HepG2 (cell line): ENCODE measurements at regions not wholly inside any gene's neighbourhood (a gene's known extent, or its start where the extent isn't known, plus 50 kb on each side); places are given as distances from the start of the nearest gene placed in this dataset.

Experiments used
- ATAC-seq: fragments of 200-7000 bp; cut with Tn5 transposase; 3 replicates; pipeline ENCODE4 v1.9.1; 2020; ENCODE audit warnings: mild to moderate bottlenecking, moderate library complexity
- BruUV-seq: library from RNA; stranded (reverse); fragments of 400-500 nt; replicated peaks from 2 replicates; lab custom pipeline; 2021; lab: Mats Ljungman, UMichigan
- CTCF ChIA-PET: fragments of 300-600 bp; formaldehyde crosslinking; extraction: SDS; loops from one replicate; lab custom pipeline; 2021; ENCODE audit warnings: low total read pairs, inconsistent platforms, low intra/inter-chr PET ratio; lab: Yijun Ruan, JAX
- POLR2A ChIA-PET: fragments of 350-600 bp; sonication (Branson Sonifier 250); formaldehyde crosslinking; loops from one replicate; lab custom pipeline; 2020; ENCODE audit warnings: antibody characterized with exemption, inconsistent platforms; lab: Yijun Ruan, JAX
- DNase-seq: peaks from one replicate; pipeline ENCODE4 v3.0.0-alpha.2; 2015; ENCODE audit warnings: low spot score
- FAIRE-seq: peaks from 3 replicates; lab custom pipeline; 2011; peaks lifted over from hg19 to GRCh38; lab: Jason Lieb, UNC
- H2AFZ ChIP-seq: one replicate; pipeline ENCODE4 v1.6.1; 2011; ENCODE audit warnings: low read length, inconsistent platforms
- H3K27ac ChIP-seq: fragments of 300-600 bp; 3 replicates; pipeline ENCODE4 v1.8.0; 2011; ENCODE audit warnings: mixed run types, mild to moderate bottlenecking, mixed read lengths, low read length, inconsistent platforms; ENCODE audit not compliant: insufficient read depth; ENCODE audit errors: extremely low read length
- H3K27me3 ChIP-seq, 2 experiments: fragments of 200-600 bp in 1 of 2; 2 replicates in 1 of 2; 3 replicates in 1 of 2; pipeline versions ENCODE4 v1.6.0 to v1.8.0; 2011; ENCODE audit warnings: low read length in 2 of 2, mild to moderate bottlenecking in 2 of 2, moderate library complexity in 2 of 2, inconsistent platforms in 1 of 2; ENCODE audit not compliant: insufficient read depth in 2 of 2, control insufficient read depth in 1 of 2
- H3K36me3 ChIP-seq, 2 experiments: fragments of 200-600 bp in 1 of 2; replicated peaks in 1 of 2; 2 replicates in 1 of 2; 3 replicates in 1 of 2; pipeline versions ENCODE4 v1.5.1 to v1.8.0; 2011; ENCODE audit warnings: low read length in 2 of 2, inconsistent platforms in 1 of 2; ENCODE audit not compliant: insufficient read depth in 2 of 2, control insufficient read depth in 1 of 2
- H3K4me1 ChIP-seq: 2 replicates; pipeline ENCODE4 v1.5.1; 2012; ENCODE audit warnings: low read length, inconsistent platforms; ENCODE audit not compliant: insufficient read depth
- H3K4me2 ChIP-seq: 2 replicates; pipeline ENCODE4 v1.6.0; 2011; ENCODE audit warnings: low read depth, low read length, inconsistent platforms
- H3K4me3 ChIP-seq, 3 experiments: fragments of 200-600 bp in 1 of 3; sonication (generic), shearing (Covaris generic) in 1 of 3; replicated peaks in 1 of 3; 2 replicates each; pipeline ENCODE4 v1.5.1; 2011 to 2016; ENCODE audit warnings: low read length in 3 of 3, inconsistent platforms in 2 of 3, low read depth in 2 of 3, mild to moderate bottlenecking in 2 of 3, control low read depth in 1 of 3, mixed read lengths in 1 of 3; ENCODE audit not compliant: insufficient read depth in 1 of 3
- H3K79me2 ChIP-seq: one replicate; pipeline ENCODE4 v1.6.1; 2011; ENCODE audit warnings: low read length, inconsistent platforms; ENCODE audit not compliant: insufficient read depth
- H3K9ac ChIP-seq: 2 replicates; pipeline ENCODE4 v1.6.0; 2011; ENCODE audit warnings: mild to moderate bottlenecking, low read depth, low read length, inconsistent platforms; ENCODE audit not compliant: insufficient read depth
- H3K9me3 ChIP-seq: 2 replicates; pipeline ENCODE4 v1.5.1; 2012; ENCODE audit warnings: mild to moderate bottlenecking, low read length
- H4K20me1 ChIP-seq: 2 replicates; pipeline ENCODE4 v1.6.0; 2011; ENCODE audit warnings: inconsistent platforms, mild to moderate bottlenecking, low read length, moderate library complexity; ENCODE audit not compliant: insufficient read depth
- BCL6 ChIP-seq: IDR thresholded peaks from 2 replicates; pipeline ENCODE4 v1.6.1; 2016; ENCODE audit warnings: missing genetic modification reagents, missing compliant biosample characterization
- CC2D1A ChIP-seq: sonication (generic); formaldehyde crosslinking; IDR thresholded peaks from 2 replicates; pipeline ENCODE4 v1.8.1; 2023; ENCODE audit warnings: mild to moderate bottlenecking, missing genetic modification reagents
- GATA4 ChIP-seq: sonication (generic); IDR thresholded peaks from 2 replicates; pipeline ENCODE4 v1.6.1; 2016; ENCODE audit warnings: antibody characterized with exemption, low read depth, borderline replicate concordance
- HNRNPK ChIP-seq: fragments of 200-400 bp; formaldehyde crosslinking; IDR thresholded peaks from 2 replicates; pipeline ENCODE4 v1.6.1; 2018; ENCODE audit warnings: low read length, low read depth, moderate library complexity, mild to moderate bottlenecking; ENCODE audit not compliant: poor library complexity, severe bottlenecking
- KDM3A ChIP-seq: IDR thresholded peaks from 2 replicates; pipeline ENCODE4 v1.6.1; 2018; ENCODE audit warnings: low read depth, missing compliant biosample characterization
- MAF1 ChIP-seq: sonication (generic); formaldehyde crosslinking; IDR thresholded peaks from 2 replicates; pipeline ENCODE4 v1.5.0; 2020; ENCODE audit warnings: missing genetic modification reagents, borderline replicate concordance
- MTF2 ChIP-seq: sonication (generic); formaldehyde crosslinking; IDR thresholded peaks from 2 replicates; pipeline ENCODE4 v1.5.0; 2020; ENCODE audit warnings: missing genetic modification reagents, borderline replicate concordance
- PHF5A ChIP-seq: IDR thresholded peaks from one replicate; pipeline ENCODE4 v1.6.1; 2018; ENCODE audit warnings: low read depth, missing genetic modification reagents; ENCODE audit not compliant: unreplicated experiment
- POLR2A ChIP-seq, 2 experiments: IDR thresholded peaks; 2 replicates each; pipeline ENCODE4 v1.6.1; 2011; ENCODE audit warnings: low read depth in 2 of 2, low read length in 2 of 2, mild to moderate bottlenecking in 1 of 2, moderate library complexity in 1 of 2; ENCODE audit not compliant: insufficient read depth in 1 of 2
- ZNF276 ChIP-seq: sonication (generic); formaldehyde crosslinking; IDR thresholded peaks from 2 replicates; pipeline ENCODE4 v1.4.0; 2020; ENCODE audit warnings: mild to moderate bottlenecking, low read depth, missing genetic modification reagents
- ZNF414 ChIP-seq: sonication (generic); formaldehyde crosslinking; IDR thresholded peaks from 2 replicates; pipeline ENCODE4 v1.5.0; 2020; ENCODE audit warnings: missing genetic modification reagents
- in situ Hi-C: cut with HindIII; loops from 2 replicates; pipeline ENCODE4 v1.10.0; 2017; ENCODE audit warnings: low pct_unique_long_range_greater_than_20kb; ENCODE audit not compliant: extremely low pct_ligation_motif_present
- intact Hi-C: fragments of 100-400 bp; cut with micrococcal nuclease; formaldehyde crosslinking; loops from one replicate; pipeline ENCODE4 v1.10.0; 2022; ENCODE audit not compliant: unreplicated experiment
- TF ChIP-seq, protein P1 (sequence below): sonication (generic); formaldehyde crosslinking; IDR thresholded peaks from 2 replicates; pipeline ENCODE4 v1.5.0; 2020; ENCODE audit warnings: missing genetic modification reagents
- TF ChIP-seq, protein P2 (sequence below): IDR thresholded peaks from 2 replicates; pipeline ENCODE4 v1.6.1; 2018; ENCODE audit warnings: missing genetic modification reagents
- TF ChIP-seq, protein P3 (sequence below): sonication (generic); formaldehyde crosslinking; IDR thresholded peaks from 2 replicates; pipeline ENCODE4 v1.5.1; 2020; ENCODE audit warnings: mild to moderate bottlenecking, missing genetic modification reagents, borderline replicate concordance

DNA sequence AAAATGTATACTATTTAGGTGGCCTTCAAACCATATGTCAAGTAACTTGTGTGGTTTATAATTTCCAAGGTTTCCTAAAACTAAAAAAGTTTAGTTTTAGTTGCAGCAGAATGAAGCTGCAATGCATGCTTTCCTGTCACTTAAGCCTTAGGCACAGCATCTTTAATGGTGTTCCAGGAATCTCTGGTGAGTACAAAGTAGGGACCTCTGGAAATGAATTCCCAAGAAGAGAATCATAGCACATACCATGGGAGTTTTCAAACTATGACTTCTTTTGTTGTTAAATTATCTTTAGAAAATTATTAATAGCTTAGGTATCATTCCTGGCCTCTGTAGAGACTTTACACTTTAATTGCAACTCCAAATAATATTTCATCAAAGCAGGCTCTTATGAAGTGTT lies 1005.9 kb upstream of the PABPC4L start:
- H3K4me2 ChIP-seq, result no peak overlapping the region
- in situ Hi-C loops (no loop called here), intact Hi-C loops (no loop called here)
- H3K27ac ChIP-seq, result no peak overlapping the region
- BruUV-seq, result no TSS peak
- CTCF ChIA-PET, result no interaction called here
- ATAC-seq (no peak), FAIRE-seq (no peak), DNase-seq (no peak)
- H3K27me3 ChIP-seq, result no peaks in the 10 kb centered on the region
- no peaks in the 10 kb centered on the region for H3K4me1 ChIP-seq
- H3K9ac ChIP-seq, result no peak overlapping the region
- H4K20me1 ChIP-seq, result no peaks in the 10 kb centered on the region
- POLR2A ChIA-PET, result no interaction called here
- H3K4me3 ChIP-seq, result no peak overlapping the region
- no peaks in the 10 kb centered on the region for H3K79me2 ChIP-seq
- TF ChIP-seq HNRNPK, result no peak
- TF ChIP-seq BCL6, result no peak
- no peak for TF ChIP-seq CC2D1A
- TF ChIP-seq, protein P1, sequence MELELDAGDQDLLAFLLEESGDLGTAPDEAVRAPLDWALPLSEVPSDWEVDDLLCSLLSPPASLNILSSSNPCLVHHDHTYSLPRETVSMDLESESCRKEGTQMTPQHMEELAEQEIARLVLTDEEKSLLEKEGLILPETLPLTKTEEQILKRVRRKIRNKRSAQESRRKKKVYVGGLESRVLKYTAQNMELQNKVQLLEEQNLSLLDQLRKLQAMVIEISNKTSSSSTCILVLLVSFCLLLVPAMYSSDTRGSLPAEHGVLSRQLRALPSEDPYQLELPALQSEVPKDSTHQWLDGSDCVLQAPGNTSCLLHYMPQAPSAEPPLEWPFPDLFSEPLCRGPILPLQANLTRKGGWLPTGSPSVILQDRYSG, result no peak
- no peak for TF ChIP-seq POLR2A (IDR thresholded peaks at IDR 0.05; ENCODE audit: insufficient read depth in 1 of 2, low read depth in 2 of 2, low read length in 2 of 2)
- TF ChIP-seq, protein P2, sequence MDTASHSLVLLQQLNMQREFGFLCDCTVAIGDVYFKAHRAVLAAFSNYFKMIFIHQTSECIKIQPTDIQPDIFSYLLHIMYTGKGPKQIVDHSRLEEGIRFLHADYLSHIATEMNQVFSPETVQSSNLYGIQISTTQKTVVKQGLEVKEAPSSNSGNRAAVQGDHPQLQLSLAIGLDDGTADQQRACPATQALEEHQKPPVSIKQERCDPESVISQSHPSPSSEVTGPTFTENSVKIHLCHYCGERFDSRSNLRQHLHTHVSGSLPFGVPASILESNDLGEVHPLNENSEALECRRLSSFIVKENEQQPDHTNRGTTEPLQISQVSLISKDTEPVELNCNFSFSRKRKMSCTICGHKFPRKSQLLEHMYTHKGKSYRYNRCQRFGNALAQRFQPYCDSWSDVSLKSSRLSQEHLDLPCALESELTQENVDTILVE (CRISPR knock-in tag), result no peak
- TF ChIP-seq ZNF414 (CRISPR knock-in tag), result no peak
- TF ChIP-seq, protein P3, sequence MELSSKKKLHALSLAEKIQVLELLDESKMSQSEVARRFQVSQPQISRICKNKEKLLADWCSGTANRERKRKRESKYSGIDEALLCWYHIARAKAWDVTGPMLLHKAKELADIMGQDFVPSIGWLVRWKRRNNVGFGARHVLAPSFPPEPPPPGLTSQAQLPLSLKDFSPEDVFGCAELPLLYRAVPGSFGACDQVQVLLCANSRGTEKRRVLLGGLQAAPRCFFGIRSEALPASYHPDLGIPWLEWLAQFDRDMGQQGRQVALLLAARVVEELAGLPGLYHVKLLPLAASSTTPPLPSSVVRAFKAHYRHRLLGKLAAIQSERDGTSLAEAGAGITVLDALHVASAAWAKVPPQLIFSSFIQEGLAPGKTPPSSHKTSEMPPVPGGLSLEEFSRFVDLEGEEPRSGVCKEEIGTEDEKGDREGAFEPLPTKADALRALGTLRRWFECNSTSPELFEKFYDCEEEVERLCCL, result no peak
- no peak for TF ChIP-seq MAF1 (CRISPR knock-in tag)
- TF ChIP-seq GATA4, result no peak
- TF ChIP-seq ZNF276 (CRISPR knock-in tag), result no peak
- no peak for TF ChIP-seq MTF2
- TF ChIP-seq KDM3A (CRISPR knock-in tag), result no peak
- TF ChIP-seq PHF5A (CRISPR knock-in tag), result no peak
- H2AFZ ChIP-seq, result no peak overlapping the region
- no peaks in the 10 kb centered on the region for H3K9me3 ChIP-seq
- no peaks in the 10 kb centered on the region for H3K36me3 ChIP-seq
